ENCODE measurements at regions not wholly inside any gene's neighbourhood (a gene's known extent, or its start where the extent isn't known, plus 50 kb on each side); places are given as distances from the start of the nearest gene placed in this dataset.

GRCh38 chr11:109034339-109034696 lies 369.4 kb downstream of the DDX10 start:
- Histone ChIP-seq H3K4me3 (ENCODE audit: insufficient read depth, low read depth, low read length) (no peak overlapping the region), H3K36me3 (replicated peaks; ENCODE audit: control insufficient read depth, insufficient read depth, low read length) (no peaks in the 10 kb centered on the region), H3K27me3 (ENCODE audit: control insufficient read depth, insufficient read depth, low read length) (no peaks in the 10 kb centered on the region)
- no peak for DNase-seq

- no peaks in the 10 kb centered on the region for H3K27me3 ChIP-seq (ENCODE audit: control insufficient read depth, insufficient read depth, low read length)
- no peak overlapping the region for H3K4me3 ChIP-seq (ENCODE audit: insufficient read depth, low read depth, low read length)
- no peaks in the 10 kb centered on the region for H3K36me3 ChIP-seq (replicated peaks; ENCODE audit: control insufficient read depth, insufficient read depth, low read length)
- DNase-seq: no peak
Observed at GRCh38 chr11:109035284-109035683, 370.4 kb downstream of the DDX10 start.

GRCh38 chr11:109036011-109036410 lies 371.1 kb downstream of the DDX10 start:
- H3K36me3 ChIP-seq (replicated peaks; ENCODE audit: control insufficient read depth, insufficient read depth, low read length): no peaks in the 10 kb centered on the region
- no peak for DNase-seq
- no peaks in the 10 kb centered on the region for H3K27me3 ChIP-seq (ENCODE audit: control insufficient read depth, insufficient read depth, low read length)
- no peak overlapping the region for H3K4me3 ChIP-seq (ENCODE audit: insufficient read depth, low read depth, low read length)

GRCh38 chr11:109037856-109038780 lies 373.2 kb downstream of the DDX10 start:
- Histone ChIP-seq H3K36me3 (replicated peaks; ENCODE audit: control insufficient read depth, insufficient read depth, low read length) (no peaks in the 10 kb centered on the region), H3K27me3 (ENCODE audit: control insufficient read depth, insufficient read depth, low read length) (no peaks in the 10 kb centered on the region), H3K4me3 (ENCODE audit: insufficient read depth, low read depth, low read length) (no peak overlapping the region)
- no peak for DNase-seq

GRCh38 chr11:109039611-109040010 lies 374.7 kb downstream of the DDX10 start:
- no peak overlapping the region for H3K4me3 ChIP-seq (ENCODE audit: insufficient read depth, low read depth, low read length)
- no peak for DNase-seq
- H3K27me3 ChIP-seq (ENCODE audit: control insufficient read depth, insufficient read depth, low read length): no peaks in the 10 kb centered on the region
- H3K36me3 ChIP-seq (replicated peaks; ENCODE audit: control insufficient read depth, insufficient read depth, low read length): no peaks in the 10 kb centered on the region

GRCh38 chr11:109040303-109040702 lies 375.4 kb downstream of the DDX10 start:
- Histone ChIP-seq H3K36me3 (replicated peaks; ENCODE audit: control insufficient read depth, insufficient read depth, low read length) (no peaks in the 10 kb centered on the region), H3K27me3 (ENCODE audit: control insufficient read depth, insufficient read depth, low read length) (no peaks in the 10 kb centered on the region), H3K4me3 (ENCODE audit: insufficient read depth, low read depth, low read length) (no peak overlapping the region)
- peak; percentile 5 for DNase-seq

GRCh38 chr11:109041876-109042275 lies 377.0 kb downstream of the DDX10 start:
- no peak for DNase-seq
- Histone ChIP-seq H3K4me3 (ENCODE audit: insufficient read depth, low read depth, low read length) (no peak overlapping the region), H3K36me3 (replicated peaks; ENCODE audit: control insufficient read depth, insufficient read depth, low read length) (no peaks in the 10 kb centered on the region), H3K27me3 (ENCODE audit: control insufficient read depth, insufficient read depth, low read length) (no peaks in the 10 kb centered on the region)

- H3K36me3 ChIP-seq (replicated peaks; ENCODE audit: control insufficient read depth, insufficient read depth, low read length): no peaks in the 10 kb centered on the region
- H3K4me3 ChIP-seq (ENCODE audit: insufficient read depth, low read depth, low read length): no peak overlapping the region
- no peaks in the 10 kb centered on the region for H3K27me3 ChIP-seq (ENCODE audit: control insufficient read depth, insufficient read depth, low read length)
- no peak for DNase-seq
Observed at GRCh38 chr11:109043315-109043714, 378.4 kb downstream of the DDX10 start.

GRCh38 chr11:109046284-109046992 lies 375.6 kb upstream of the C11orf87 start:
- no peak for DNase-seq
- H3K27me3 ChIP-seq (ENCODE audit: control insufficient read depth, insufficient read depth, low read length): no peaks in the 10 kb centered on the region
- H3K36me3 ChIP-seq (replicated peaks; ENCODE audit: control insufficient read depth, insufficient read depth, low read length): no peaks in the 10 kb centered on the region
- no peak overlapping the region for H3K4me3 ChIP-seq (ENCODE audit: insufficient read depth, low read depth, low read length)

GRCh38 chr11:109048098-109048497 lies 373.9 kb upstream of the C11orf87 start:
- DNase-seq: no peak
- Histone ChIP-seq H3K36me3 (replicated peaks; ENCODE audit: control insufficient read depth, insufficient read depth, low read length) (no peaks in the 10 kb centered on the region), H3K4me3 (ENCODE audit: insufficient read depth, low read depth, low read length) (no peak overlapping the region), H3K27me3 (ENCODE audit: control insufficient read depth, insufficient read depth, low read length) (no peaks in the 10 kb centered on the region)

GRCh38 chr11:109051200-109051599 lies 370.8 kb upstream of the C11orf87 start:
- no peak for DNase-seq
- Histone ChIP-seq H3K27me3 (ENCODE audit: control insufficient read depth, insufficient read depth, low read length) (no peaks in the 10 kb centered on the region), H3K4me3 (ENCODE audit: insufficient read depth, low read depth, low read length) (no peak overlapping the region), H3K36me3 (replicated peaks; ENCODE audit: control insufficient read depth, insufficient read depth, low read length) (no peaks in the 10 kb centered on the region)

- Histone ChIP-seq H3K27me3 (ENCODE audit: control insufficient read depth, insufficient read depth, low read length) (no peaks in the 10 kb centered on the region), H3K4me3 (ENCODE audit: insufficient read depth, low read depth, low read length) (no peak overlapping the region), H3K36me3 (replicated peaks; ENCODE audit: control insufficient read depth, insufficient read depth, low read length) (no peaks in the 10 kb centered on the region)
- DNase-seq: no peak
Observed at GRCh38 chr11:109059402-109059801, 362.6 kb upstream of the C11orf87 start.

GRCh38 chr11:109061394-109061793 lies 360.6 kb upstream of the C11orf87 start:
- no peak for DNase-seq
- Histone ChIP-seq H3K27me3 (ENCODE audit: control insufficient read depth, insufficient read depth, low read length) (no peaks in the 10 kb centered on the region), H3K4me3 (ENCODE audit: insufficient read depth, low read depth, low read length) (no peak overlapping the region), H3K36me3 (replicated peaks; ENCODE audit: control insufficient read depth, insufficient read depth, low read length) (no peaks in the 10 kb centered on the region)

- H3K4me3 ChIP-seq (ENCODE audit: insufficient read depth, low read depth, low read length): no peak overlapping the region
- no peaks in the 10 kb centered on the region for H3K27me3 ChIP-seq (ENCODE audit: control insufficient read depth, insufficient read depth, low read length)
- no peak for DNase-seq
- no peaks in the 10 kb centered on the region for H3K36me3 ChIP-seq (replicated peaks; ENCODE audit: control insufficient read depth, insufficient read depth, low read length)
Observed at GRCh38 chr11:109062445-109062844, 359.5 kb upstream of the C11orf87 start.

- DNase-seq: no peak
- no peaks in the 10 kb centered on the region for H3K36me3 ChIP-seq (replicated peaks; ENCODE audit: control insufficient read depth, insufficient read depth, low read length)
- H3K4me3 ChIP-seq (ENCODE audit: insufficient read depth, low read depth, low read length): no peak overlapping the region
- H3K27me3 ChIP-seq (ENCODE audit: control insufficient read depth, insufficient read depth, low read length): no peaks in the 10 kb centered on the region
Observed at GRCh38 chr11:109062871-109063270, 359.1 kb upstream of the C11orf87 start.
